OCI-LY7 (cell line): ENCODE measurements at regions not wholly inside any gene's neighbourhood (a gene's known extent, or its start where the extent isn't known, plus 50 kb on each side); places are given as distances from the start of the nearest gene placed in this dataset.
A peak's percentile ranks its signal among the peaks of the same experiment; 100 is the strongest.

ENCODE experiments used
- BruUV-seq: library from RNA; stranded (reverse); fragments of 400-500 nt; replicated peaks from 2 replicates; lab custom pipeline; 2021; lab: Mats Ljungman, UMichigan
- CTCF ChIA-PET: fragments of 300-600 bp; sonication (Branson Sonifier 250); formaldehyde crosslinking; loops from one replicate; lab custom pipeline; 2022; ENCODE audit warnings: antibody characterized with exemption; ENCODE audit not compliant: unreplicated experiment; lab: Charles Lee
- POLR2A ChIA-PET: fragments of 300-600 bp; sonication (Branson Sonifier 250); formaldehyde crosslinking; loops from one replicate; lab custom pipeline; 2022; ENCODE audit warnings: antibody characterized with exemption; lab: Charles Lee
- DNase-seq: peaks from one replicate; pipeline ENCODE4 v3.0.0-alpha.2; 2015; ENCODE audit warnings: low spot score
- H2AFZ ChIP-seq: fragments of 200-600 bp; sonication (generic), shearing (Covaris generic); 2 replicates; pipeline ENCODE4 v1.6.1; 2014; ENCODE audit warnings: mild to moderate bottlenecking, antibody characterized with exemption, low read length, moderate library complexity
- H3K27ac ChIP-seq: fragments of 200-600 bp; sonication (generic); 2 replicates; pipeline ENCODE4 v1.5.1; 2014; ENCODE audit warnings: mixed run types, low read depth, mild to moderate bottlenecking, moderate library complexity, low read length, inconsistent platforms; ENCODE audit not compliant: poor library complexity, severe bottlenecking
- H3K36me3 ChIP-seq: fragments of 200-600 bp; sonication (generic); 2 replicates; pipeline ENCODE4 v1.6.1; 2014; ENCODE audit warnings: mild to moderate bottlenecking, antibody characterized with exemption, low read length, moderate library complexity, mixed read lengths; ENCODE audit not compliant: insufficient read depth
- H3K4me1 ChIP-seq: fragments of 200-600 bp; sonication (generic); 2 replicates; pipeline ENCODE4 v1.5.1; 2014; ENCODE audit warnings: mild to moderate bottlenecking, low read length; ENCODE audit not compliant: insufficient read depth, poor library complexity, severe bottlenecking
- H3K4me2 ChIP-seq: fragments of 200-600 bp; sonication (generic); 2 replicates; pipeline ENCODE4 v1.6.1; 2014; ENCODE audit warnings: mild to moderate bottlenecking, low read length
- H3K4me3 ChIP-seq: fragments of 200-600 bp; sonication (generic); 2 replicates; pipeline ENCODE4 v1.5.1; 2014; ENCODE audit warnings: mild to moderate bottlenecking, low read depth, low read length; ENCODE audit not compliant: poor library complexity, severe bottlenecking
- H3K79me2 ChIP-seq: fragments of 200-600 bp; sonication (generic); 2 replicates; pipeline ENCODE4 v1.6.1; 2016; ENCODE audit warnings: low read depth, mild to moderate bottlenecking, low read length, moderate library complexity, mixed read lengths; ENCODE audit not compliant: insufficient read depth
- H3K9me2 ChIP-seq: fragments of 200-600 bp; sonication (generic); 2 replicates; pipeline ENCODE4 v1.6.1; 2016; ENCODE audit warnings: mild to moderate bottlenecking, low read length, mixed read lengths; ENCODE audit not compliant: insufficient read depth
- H3K9me3 ChIP-seq: fragments of 200-600 bp; sonication (generic); 2 replicates; pipeline ENCODE4 v1.6.1; 2014; ENCODE audit warnings: mild to moderate bottlenecking, mixed run types, low read length, mixed read lengths
- H4K20me1 ChIP-seq: fragments of 200-600 bp; sonication (generic); 2 replicates; pipeline ENCODE4 v1.6.1; 2014; ENCODE audit warnings: mild to moderate bottlenecking, antibody characterized with exemption, low read length, moderate library complexity, mixed read lengths; ENCODE audit not compliant: insufficient read depth
- CTCF ChIP-seq: fragments of 200-600 bp; sonication (generic); conservative IDR thresholded peaks from 2 replicates; pipeline ENCODE4 v1.5.1; 2014; ENCODE audit warnings: mild to moderate bottlenecking, antibody characterized with exemption, low read length, moderate library complexity, mixed read lengths
- EZH2phosphoT487 ChIP-seq: fragments of 200-600 bp; sonication (generic); IDR thresholded peaks from 2 replicates; pipeline ENCODE4 v1.6.1; 2018; ENCODE audit warnings: low read depth, borderline replicate concordance, mild to moderate bottlenecking, mixed run types, antibody characterized with exemption, low read length, moderate library complexity, mixed read lengths
- intact Hi-C: fragments of 100-400 bp; cut with micrococcal nuclease; formaldehyde crosslinking; loops from one replicate; pipeline ENCODE4 v1.10.0; 2022; ENCODE audit not compliant: unreplicated experiment

GRCh38 chr1:117754061-117754969 lies 148.5 kb downstream of the TENT5C start:
- BruUV-seq: no TSS peak
- H3K27ac ChIP-seq: no peak overlapping the region
- intact Hi-C loops: loop anchor here (1.0 to 2.0 kb wide), 2 partner anchors 80 to 219 kb away; no protein-coding TSS in a partner anchor
- H3K4me2 ChIP-seq: peak overlapping the region; percentile 19; the same call in 1 of the 2 replicates
- ChIA-PET POLR2A (interaction anchor here (0.5 to 2.6 kb wide), 8 partner anchors 8 to 1529 kb away, joined by 3 to 19 read pairs (median 3); no protein-coding TSS in a partner anchor), CTCF (interaction anchor here (0.9 to 3.9 kb wide), 4 partner anchors 80 to 241 kb away, joined by 3 to 32 read pairs (median 5); no protein-coding TSS in a partner anchor)
- no peaks in the 10 kb centered on the region for H3K9me2 ChIP-seq
- no peaks in the 10 kb centered on the region for H3K79me2 ChIP-seq
- DNase-seq: peak; percentile 74
- H3K36me3 ChIP-seq: no peaks in the 10 kb centered on the region
- no peaks in the 10 kb centered on the region for H3K9me3 ChIP-seq
- H2AFZ ChIP-seq: no peak overlapping the region; the same call in 1 of the 2 replicates
- no peak overlapping the region for H3K4me3 ChIP-seq
- TF ChIP-seq CTCF (peak; percentile 96), EZH2phosphoT487 (no peak)
- peaks cover 5% of the 10 kb centered on the region for H3K4me1 ChIP-seq
- H4K20me1 ChIP-seq: no peaks in the 10 kb centered on the region

GRCh38 chr1:117757668-117758067 lies 151.8 kb downstream of the TENT5C start:
- ChIA-PET POLR2A (interaction anchor here (0.6 to 1.9 kb wide), 12 partner anchors 21 to 244 kb away, joined by 3 to 9 read pairs (median 3); no protein-coding TSS in a partner anchor), CTCF (interaction anchor here (0.5 to 4.1 kb wide), 7 partner anchors 10 to 242 kb away, joined by 3 to 20 read pairs (median 3); no protein-coding TSS in a partner anchor)
- intact Hi-C loops: loop anchor here (1.0 to 5.0 kb wide), 4 partner anchors 137 to 245 kb away; partner anchors contain the start of gene TENT5C
- BruUV-seq: no TSS peak
- H2AFZ ChIP-seq: no peak overlapping the region
- no peaks in the 10 kb centered on the region for H3K9me2 ChIP-seq
- H3K4me1 ChIP-seq: peaks cover 5% of the 10 kb centered on the region
- H3K9me3 ChIP-seq: no peaks in the 10 kb centered on the region
- no peak for DNase-seq
- H3K4me3 ChIP-seq: no peak overlapping the region
- H3K4me2 ChIP-seq: no peak overlapping the region
- H3K36me3 ChIP-seq: no peaks in the 10 kb centered on the region
- H3K79me2 ChIP-seq: no peaks in the 10 kb centered on the region
- no peak for TF ChIP-seq CTCF
- no peak for TF ChIP-seq EZH2phosphoT487
- H3K27ac ChIP-seq: no peak overlapping the region
- no peaks in the 10 kb centered on the region for H4K20me1 ChIP-seq
